GM12878 (cell line): ENCODE measurements at regions not wholly inside any gene's neighbourhood (a gene's known extent, or its start where the extent isn't known, plus 50 kb on each side); places are given as distances from the start of the nearest gene placed in this dataset.

ENCODE experiments used
- HCFC1 ChIP-seq: fragments of 150-350 bp; IDR thresholded peaks from 2 replicates; pipeline ENCODE4 v1.6.1; 2014; ENCODE audit warnings: low read length
- KAT2A ChIP-seq: conservative IDR thresholded peaks from 2 replicates; pipeline ENCODE4 v1.6.1; 2011; ENCODE audit warnings: low read depth, low read length; ENCODE audit not compliant: control insufficient read depth
- PML ChIP-seq: IDR thresholded peaks from 2 replicates; pipeline ENCODE4 v1.6.1; 2012; ENCODE audit warnings: low read length, inconsistent platforms
- POLR2A ChIP-seq: IDR thresholded peaks from 2 replicates; pipeline ENCODE4 v1.6.1; 2011; ENCODE audit warnings: low read depth, mild to moderate bottlenecking, low read length
- ZNF274 ChIP-seq: IDR thresholded peaks from one replicate; pipeline ENCODE4 v1.8.0; 2011; ENCODE audit not compliant: insufficient read length, insufficient read depth
- TF ChIP-seq, protein P1 (sequence below): fragments of 450-650 bp; IDR thresholded peaks from 2 replicates; pipeline ENCODE4 v1.6.1; 2017; ENCODE audit warnings: mild to moderate bottlenecking, moderate library complexity
- TF ChIP-seq, protein P2 (sequence below): fragments of 150-350 bp; IDR thresholded peaks from 2 replicates; pipeline ENCODE4 v1.6.1; 2014; ENCODE audit warnings: mild to moderate bottlenecking, low read depth, low read length
- TF ChIP-seq, protein P3 (sequence below): fragments of 450-650 bp; formaldehyde crosslinking; IDR thresholded peaks from 2 replicates; pipeline ENCODE4 v1.5.0; 2022; ENCODE audit warnings: mild to moderate bottlenecking, missing genetic modification characterization
- TF ChIP-seq, protein P4 (sequence below): IDR thresholded peaks from 2 replicates; pipeline ENCODE4 v1.6.1; 2012; ENCODE audit warnings: low read depth, low read length, improper control_type of control experiment

DNA sequence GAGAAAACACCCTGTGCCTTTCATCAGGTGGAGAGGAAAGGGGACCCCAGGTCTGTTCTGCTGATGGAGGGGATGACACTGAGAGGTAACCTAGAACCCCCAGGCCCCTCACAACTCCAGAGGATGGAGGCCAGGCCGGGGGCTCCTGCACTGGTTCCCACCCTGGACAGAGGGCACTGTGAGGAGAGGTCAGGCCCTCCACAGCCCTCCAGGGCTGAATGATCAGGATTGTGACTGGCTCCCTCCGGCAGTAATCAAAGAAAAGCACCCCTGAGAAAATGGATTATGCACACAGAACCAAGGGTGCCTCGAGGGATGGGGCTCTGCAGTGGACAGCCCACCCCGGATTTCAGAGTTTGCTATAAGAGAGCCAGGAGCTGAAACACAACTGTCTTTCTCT is 502.8 kb downstream of the TCERG1L start (continued):
- TF ChIP-seq, protein P1, sequence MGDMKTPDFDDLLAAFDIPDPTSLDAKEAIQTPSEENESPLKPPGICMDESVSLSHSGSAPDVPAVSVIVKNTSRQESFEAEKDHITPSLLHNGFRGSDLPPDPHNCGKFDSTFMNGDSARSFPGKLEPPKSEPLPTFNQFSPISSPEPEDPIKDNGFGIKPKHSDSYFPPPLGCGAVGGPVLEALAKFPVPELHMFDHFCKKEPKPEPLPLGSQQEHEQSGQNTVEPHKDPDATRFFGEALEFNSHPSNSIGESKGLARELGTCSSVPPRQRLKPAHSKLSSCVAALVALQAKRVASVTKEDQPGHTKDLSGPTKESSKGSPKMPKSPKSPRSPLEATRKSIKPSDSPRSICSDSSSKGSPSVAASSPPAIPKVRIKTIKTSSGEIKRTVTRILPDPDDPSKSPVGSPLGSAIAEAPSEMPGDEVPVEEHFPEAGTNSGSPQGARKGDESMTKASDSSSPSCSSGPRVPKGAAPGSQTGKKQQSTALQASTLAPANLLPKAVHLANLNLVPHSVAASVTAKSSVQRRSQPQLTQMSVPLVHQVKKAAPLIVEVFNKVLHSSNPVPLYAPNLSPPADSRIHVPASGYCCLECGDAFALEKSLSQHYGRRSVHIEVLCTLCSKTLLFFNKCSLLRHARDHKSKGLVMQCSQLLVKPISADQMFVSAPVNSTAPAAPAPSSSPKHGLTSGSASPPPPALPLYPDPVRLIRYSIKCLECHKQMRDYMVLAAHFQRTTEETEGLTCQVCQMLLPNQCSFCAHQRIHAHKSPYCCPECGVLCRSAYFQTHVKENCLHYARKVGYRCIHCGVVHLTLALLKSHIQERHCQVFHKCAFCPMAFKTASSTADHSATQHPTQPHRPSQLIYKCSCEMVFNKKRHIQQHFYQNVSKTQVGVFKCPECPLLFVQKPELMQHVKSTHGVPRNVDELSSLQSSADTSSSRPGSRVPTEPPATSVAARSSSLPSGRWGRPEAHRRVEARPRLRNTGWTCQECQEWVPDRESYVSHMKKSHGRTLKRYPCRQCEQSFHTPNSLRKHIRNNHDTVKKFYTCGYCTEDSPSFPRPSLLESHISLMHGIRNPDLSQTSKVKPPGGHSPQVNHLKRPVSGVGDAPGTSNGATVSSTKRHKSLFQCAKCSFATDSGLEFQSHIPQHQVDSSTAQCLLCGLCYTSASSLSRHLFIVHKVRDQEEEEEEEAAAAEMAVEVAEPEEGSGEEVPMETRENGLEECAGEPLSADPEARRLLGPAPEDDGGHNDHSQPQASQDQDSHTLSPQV = no peak
- TF ChIP-seq KAT2A = no peak
- no peak for TF ChIP-seq HCFC1
- TF ChIP-seq, protein P2, sequence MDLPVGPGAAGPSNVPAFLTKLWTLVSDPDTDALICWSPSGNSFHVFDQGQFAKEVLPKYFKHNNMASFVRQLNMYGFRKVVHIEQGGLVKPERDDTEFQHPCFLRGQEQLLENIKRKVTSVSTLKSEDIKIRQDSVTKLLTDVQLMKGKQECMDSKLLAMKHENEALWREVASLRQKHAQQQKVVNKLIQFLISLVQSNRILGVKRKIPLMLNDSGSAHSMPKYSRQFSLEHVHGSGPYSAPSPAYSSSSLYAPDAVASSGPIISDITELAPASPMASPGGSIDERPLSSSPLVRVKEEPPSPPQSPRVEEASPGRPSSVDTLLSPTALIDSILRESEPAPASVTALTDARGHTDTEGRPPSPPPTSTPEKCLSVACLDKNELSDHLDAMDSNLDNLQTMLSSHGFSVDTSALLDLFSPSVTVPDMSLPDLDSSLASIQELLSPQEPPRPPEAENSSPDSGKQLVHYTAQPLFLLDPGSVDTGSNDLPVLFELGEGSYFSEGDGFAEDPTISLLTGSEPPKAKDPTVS = no peak
- TF ChIP-seq, protein P3, sequence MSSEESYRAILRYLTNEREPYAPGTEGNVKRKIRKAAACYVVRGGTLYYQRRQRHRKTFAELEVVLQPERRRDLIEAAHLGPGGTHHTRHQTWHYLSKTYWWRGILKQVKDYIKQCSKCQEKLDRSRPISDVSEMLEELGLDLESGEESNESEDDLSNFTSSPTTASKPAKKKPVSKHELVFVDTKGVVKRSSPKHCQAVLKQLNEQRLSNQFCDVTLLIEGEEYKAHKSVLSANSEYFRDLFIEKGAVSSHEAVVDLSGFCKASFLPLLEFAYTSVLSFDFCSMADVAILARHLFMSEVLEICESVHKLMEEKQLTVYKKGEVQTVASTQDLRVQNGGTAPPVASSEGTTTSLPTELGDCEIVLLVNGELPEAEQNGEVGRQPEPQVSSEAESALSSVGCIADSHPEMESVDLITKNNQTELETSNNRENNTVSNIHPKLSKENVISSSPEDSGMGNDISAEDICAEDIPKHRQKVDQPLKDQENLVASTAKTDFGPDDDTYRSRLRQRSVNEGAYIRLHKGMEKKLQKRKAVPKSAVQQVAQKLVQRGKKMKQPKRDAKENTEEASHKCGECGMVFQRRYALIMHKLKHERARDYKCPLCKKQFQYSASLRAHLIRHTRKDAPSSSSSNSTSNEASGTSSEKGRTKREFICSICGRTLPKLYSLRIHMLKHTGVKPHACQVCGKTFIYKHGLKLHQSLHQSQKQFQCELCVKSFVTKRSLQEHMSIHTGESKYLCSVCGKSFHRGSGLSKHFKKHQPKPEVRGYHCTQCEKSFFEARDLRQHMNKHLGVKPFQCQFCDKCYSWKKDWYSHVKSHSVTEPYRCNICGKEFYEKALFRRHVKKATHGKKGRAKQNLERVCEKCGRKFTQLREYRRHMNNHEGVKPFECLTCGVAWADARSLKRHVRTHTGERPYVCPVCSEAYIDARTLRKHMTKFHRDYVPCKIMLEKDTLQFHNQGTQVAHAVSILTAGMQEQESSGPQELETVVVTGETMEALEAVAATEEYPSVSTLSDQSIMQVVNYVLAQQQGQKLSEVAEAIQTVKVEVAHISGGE (CRISPR knock-in tag) = no peak
- TF ChIP-seq POLR2A = no peak
- TF ChIP-seq PML = no peak
- TF ChIP-seq, protein P4, sequence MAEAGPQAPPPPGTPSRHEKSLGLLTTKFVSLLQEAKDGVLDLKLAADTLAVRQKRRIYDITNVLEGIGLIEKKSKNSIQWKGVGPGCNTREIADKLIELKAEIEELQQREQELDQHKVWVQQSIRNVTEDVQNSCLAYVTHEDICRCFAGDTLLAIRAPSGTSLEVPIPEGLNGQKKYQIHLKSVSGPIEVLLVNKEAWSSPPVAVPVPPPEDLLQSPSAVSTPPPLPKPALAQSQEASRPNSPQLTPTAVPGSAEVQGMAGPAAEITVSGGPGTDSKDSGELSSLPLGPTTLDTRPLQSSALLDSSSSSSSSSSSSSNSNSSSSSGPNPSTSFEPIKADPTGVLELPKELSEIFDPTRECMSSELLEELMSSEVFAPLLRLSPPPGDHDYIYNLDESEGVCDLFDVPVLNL = no peak
- no peak for TF ChIP-seq ZNF274
